Neuronal stem cell (in vitro differentiated cells): ENCODE measurements at regions not wholly inside any gene's neighbourhood (a gene's known extent, or its start where the extent isn't known, plus 50 kb on each side); places are given as distances from the start of the nearest gene placed in this dataset.

ENCODE experiments used
- DNase-seq: peaks from one replicate; pipeline ENCODE4 v3.0.0-alpha.2; 2013; ENCODE audit warnings: low spot score
- H2AFZ ChIP-seq: one replicate; pipeline ENCODE4 v1.6.1; 2013; ENCODE audit warnings: mild to moderate bottlenecking, low read length, inconsistent platforms
- H2AK5ac ChIP-seq: 2 replicates; pipeline ENCODE4 v1.6.1; 2013; ENCODE audit warnings: low read depth, mild to moderate bottlenecking, inconsistent platforms, low read length, moderate library complexity, mixed read lengths
- H2BK120ac ChIP-seq: 2 replicates; pipeline ENCODE4 v1.6.1; 2013; ENCODE audit warnings: low read depth, mild to moderate bottlenecking, inconsistent platforms, low read length, moderate library complexity, mixed read lengths
- H2BK12ac ChIP-seq: one replicate; pipeline ENCODE4 v1.6.1; 2013; ENCODE audit warnings: low read length, inconsistent platforms
- H2BK15ac ChIP-seq: 2 replicates; pipeline ENCODE4 v1.6.1; 2013; ENCODE audit warnings: mild to moderate bottlenecking, low read length, inconsistent platforms, mixed read lengths
- H2BK5ac ChIP-seq: one replicate; pipeline ENCODE4 v1.6.1; 2013; ENCODE audit warnings: inconsistent platforms, mild to moderate bottlenecking, low read length, moderate library complexity
- H3K14ac ChIP-seq: one replicate; pipeline ENCODE4 v1.6.1; 2013; ENCODE audit warnings: low read length, inconsistent platforms
- H3K18ac ChIP-seq: 2 replicates; pipeline ENCODE4 v1.6.1; 2013; ENCODE audit warnings: low read length, inconsistent platforms
- H3K23ac ChIP-seq: 2 replicates; pipeline ENCODE4 v1.6.1; 2013; ENCODE audit warnings: low read depth, mild to moderate bottlenecking, mixed read lengths, low read length, inconsistent platforms; ENCODE audit not compliant: poor library complexity
- H3K27ac ChIP-seq: replicated peaks from 3 replicates; pipeline ENCODE4 v1.5.1; 2013; ENCODE audit warnings: low read length, inconsistent platforms
- H3K27me3 ChIP-seq, 3 experiments: 2 replicates each; pipeline ENCODE4 v1.6.1; 2013; ENCODE audit warnings: low read length in 3 of 3, mild to moderate bottlenecking in 2 of 3, inconsistent platforms in 1 of 3, low read depth in 1 of 3, mixed read lengths in 1 of 3, moderate library complexity in 1 of 3; ENCODE audit not compliant: control insufficient read depth in 3 of 3, insufficient read depth in 3 of 3
- H3K36me3 ChIP-seq, 2 donors: replicated peaks in 1 of 2; 2 replicates each; pipeline ENCODE4 v1.6.1; 2013; ENCODE audit warnings: low read length in 2 of 2; ENCODE audit not compliant: control insufficient read depth in 2 of 2, insufficient read depth in 2 of 2
- H3K4ac ChIP-seq: 2 replicates; pipeline ENCODE4 v1.6.1; 2013; ENCODE audit warnings: inconsistent platforms, mild to moderate bottlenecking, low read length, moderate library complexity
- H3K4me1 ChIP-seq, 2 donors: 1 replicate in 1 of 2; 2 replicates in 1 of 2; pipeline ENCODE4 v1.6.1; 2013; ENCODE audit warnings: low read length in 2 of 2, low read depth in 1 of 2; ENCODE audit not compliant: control insufficient read depth in 2 of 2, insufficient read depth in 1 of 2
- H3K4me2 ChIP-seq: one replicate; pipeline ENCODE4 v1.6.1; 2013; ENCODE audit warnings: mild to moderate bottlenecking, low read length, inconsistent platforms; ENCODE audit not compliant: insufficient read depth, poor library complexity, severe bottlenecking
- H3K4me3 ChIP-seq, 2 donors: 2 replicates each; pipeline ENCODE4 v1.5.1; 2013; ENCODE audit warnings: low read length in 2 of 2, mild to moderate bottlenecking in 2 of 2, inconsistent platforms in 1 of 2, moderate library complexity in 1 of 2
- H3K79me1 ChIP-seq: one replicate; pipeline ENCODE4 v1.6.1; 2013; ENCODE audit warnings: low read depth, mild to moderate bottlenecking, inconsistent platforms, low read length, moderate library complexity
- H3K9ac ChIP-seq: one replicate; pipeline ENCODE4 v1.6.1; 2013; ENCODE audit warnings: mild to moderate bottlenecking, low read depth, low read length, inconsistent platforms; ENCODE audit not compliant: poor library complexity
- H3K9me3 ChIP-seq, 2 donors: replicated peaks in 1 of 2; 2 replicates each; pipeline versions ENCODE3 to v1.6.1; 2013; ENCODE audit warnings: low read length in 2 of 2, mild to moderate bottlenecking in 2 of 2, inconsistent platforms in 1 of 2, low read depth in 1 of 2, mixed read lengths in 1 of 2, moderate library complexity in 1 of 2; ENCODE audit not compliant: control insufficient read depth in 2 of 2, insufficient read depth in 1 of 2
- H4K8ac ChIP-seq: one replicate; pipeline ENCODE4 v1.6.1; 2013; ENCODE audit warnings: low read depth, mild to moderate bottlenecking, inconsistent platforms, low read length, moderate library complexity
- H4K91ac ChIP-seq: one replicate; pipeline ENCODE4 v1.6.1; 2013; ENCODE audit warnings: low read length, low read depth, mild to moderate bottlenecking, inconsistent platforms; ENCODE audit not compliant: poor library complexity
- WGBS, 2 donors: extraction: QIAGEN DNeasy Blood & Tissue Kit; methylation state at CpG; one replicate each; pipeline ENCODE4 v1.1.7; 2013; ENCODE audit warnings: missing lambda C conversion rate in 2 of 2, mixed read lengths in 1 of 2; ENCODE audit not compliant: insufficient read length in 2 of 2, insufficient replicate concordance in 1 of 2; ENCODE audit errors: extremely low coverage in 2 of 2; 5-methylcytosine and 5-hydroxymethylcytosine counted together

DNA sequence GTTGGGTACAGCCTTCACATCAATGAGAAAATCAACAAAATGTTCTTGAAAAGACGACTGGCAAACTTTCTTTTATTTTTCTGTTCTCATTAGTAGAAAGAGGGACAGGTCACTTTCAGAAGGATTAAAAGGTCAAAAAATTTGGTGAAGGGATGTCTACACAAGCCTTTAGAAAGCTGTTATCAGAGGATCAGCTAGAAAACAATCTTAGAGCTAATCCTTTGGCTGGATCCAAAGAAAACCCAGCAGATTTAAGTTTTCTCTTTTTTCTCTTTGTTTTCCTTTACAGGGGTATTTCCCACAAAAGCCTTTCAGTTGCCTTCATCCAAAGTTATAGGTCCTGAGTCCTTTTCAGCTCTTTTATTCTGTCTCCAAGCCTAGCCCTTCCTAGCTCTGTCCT lies 57.3 kb upstream of the EDN1 start:
- Histone ChIP-seq H3K4me2 (no peak overlapping the region), H2BK120ac (no peak overlapping the region), H3K79me1 (no peaks in the 10 kb centered on the region), H3K18ac (no peak overlapping the region), H3K36me3 (no peaks in the 10 kb centered on the region), H3K4me1 (peaks cover 0 to 12% of the 10 kb centered on the region in 2 donors), H2AFZ (no peak overlapping the region), H3K27ac (peak overlapping the region; percentile 31), H3K23ac (no peak overlapping the region), H4K8ac (no peak overlapping the region), H3K9ac (no peak overlapping the region), H3K4me3 (no peak overlapping the region), H2BK5ac (no peak overlapping the region), H3K14ac (no peak overlapping the region), H3K27me3 (no peaks in the 10 kb centered on the region), H2BK15ac (no peak overlapping the region), H4K91ac (no peak overlapping the region), H3K4ac (no peak overlapping the region), H2BK12ac (no peak overlapping the region), H2AK5ac (no peak overlapping the region), H3K9me3 (no peaks in the 10 kb centered on the region)
- peak; percentile 56 for DNase-seq
- WGBS, 2 donors, result no CpG with 5 or more reads among the region's 1 CpG

DNA sequence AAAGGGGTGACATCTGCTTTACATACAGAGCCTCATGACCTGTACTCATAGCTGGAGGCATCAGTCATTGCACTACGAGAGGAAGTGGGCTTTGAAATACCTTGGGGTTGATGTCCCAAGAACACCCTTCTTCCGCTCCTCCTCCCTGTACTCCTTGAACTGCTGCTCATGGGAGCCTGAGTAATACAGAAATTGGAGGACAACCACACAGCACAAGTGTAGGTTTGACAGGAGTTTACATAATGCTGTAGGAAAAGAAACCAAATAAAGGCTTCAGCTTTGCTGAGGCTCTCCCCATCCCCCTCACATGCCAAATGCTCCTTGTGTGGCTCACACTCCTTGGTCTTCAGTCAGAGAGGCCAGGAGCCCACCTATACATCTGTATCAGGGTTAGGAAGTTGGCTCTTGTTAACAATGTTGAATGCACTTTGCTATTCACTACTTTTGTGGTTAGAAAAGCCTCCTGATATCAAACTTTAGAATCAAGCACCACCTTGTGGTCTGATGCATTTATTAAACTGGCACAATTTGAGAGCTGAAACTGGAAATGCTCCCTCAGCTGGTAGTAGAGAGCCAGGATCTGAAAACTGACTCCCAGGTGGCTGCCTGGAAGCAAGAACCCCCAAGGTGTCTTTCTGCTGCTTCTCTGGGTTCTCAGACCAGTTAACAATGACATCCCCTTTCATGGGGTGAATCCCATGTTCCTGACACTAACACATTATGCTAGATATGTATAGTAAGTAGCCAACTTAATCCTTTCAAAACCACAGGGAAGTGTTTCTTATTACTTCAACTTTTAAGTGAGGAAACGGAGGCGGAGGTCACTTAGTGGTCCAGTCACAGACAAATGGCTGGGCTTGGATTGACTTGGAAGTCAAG lies 56.2 kb upstream of the EDN1 start:
- Histone ChIP-seq H3K9me3 (no peaks in the 10 kb centered on the region), H2BK5ac (no peak overlapping the region), H4K8ac (no peak overlapping the region), H3K18ac (no peak overlapping the region), H3K36me3 (no peaks in the 10 kb centered on the region), H3K79me1 (no peaks in the 10 kb centered on the region), H3K23ac (no peak overlapping the region), H3K4ac (no peak overlapping the region), H2BK12ac (no peak overlapping the region), H3K4me1 (peaks cover 0 to 12% of the 10 kb centered on the region in 2 donors), H2AFZ (peak overlapping the region; percentile 39), H3K14ac (no peak overlapping the region), H3K9ac (no peak overlapping the region), H2AK5ac (no peak overlapping the region), H3K27ac (no peak overlapping the region), H2BK15ac (no peak overlapping the region), H4K91ac (no peak overlapping the region), H3K27me3 (no peaks in the 10 kb centered on the region), H3K4me2 (no peak overlapping the region), H2BK120ac (no peak overlapping the region), H3K4me3 (no peak overlapping the region)
- DNase-seq, result peak; percentile 11
- no CpG with 5 or more reads among the region's 4 CpGs for WGBS, 2 donors

DNA sequence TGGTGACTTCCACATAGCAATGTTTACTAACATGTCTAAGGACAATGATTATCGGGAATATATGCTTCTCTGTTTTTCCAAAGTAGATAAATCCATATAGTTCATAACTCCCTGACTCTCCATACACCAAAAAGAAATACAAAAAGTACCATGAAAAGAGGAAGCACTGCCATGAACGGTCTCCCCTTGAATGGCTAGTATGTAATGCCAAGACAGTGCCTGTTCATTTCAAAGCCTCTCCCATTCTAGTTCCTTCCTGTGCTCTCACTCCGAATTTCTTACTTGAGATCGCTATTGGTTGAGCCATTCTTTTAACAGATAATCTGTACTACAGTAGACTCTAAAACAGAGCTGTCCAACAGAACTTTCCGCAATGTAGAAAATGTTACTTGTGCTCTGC lies 54.8 kb upstream of the EDN1 start:
- no peak overlapping the region for H3K4me2 ChIP-seq

DNA sequence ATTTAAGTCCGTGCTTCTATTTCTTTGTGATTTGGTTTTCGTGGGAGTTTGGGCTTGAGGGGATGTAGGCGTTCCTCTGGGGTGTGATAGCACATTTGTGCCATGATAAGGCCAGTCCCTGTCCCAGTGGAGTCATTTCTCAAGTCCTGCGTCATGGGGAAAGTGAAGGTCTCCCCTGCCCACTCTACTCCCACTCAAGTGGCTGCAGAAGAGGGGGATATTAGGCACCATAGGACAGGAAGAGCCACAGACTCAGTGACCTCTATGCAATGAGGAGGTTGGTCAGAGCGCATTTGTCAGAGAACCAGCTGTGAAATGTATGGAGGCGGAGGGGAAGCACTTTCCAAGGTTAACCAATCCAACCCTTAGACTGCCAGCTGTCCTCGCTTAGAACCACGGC lies 51.9 kb upstream of the EDN1 start:
- Histone ChIP-seq H3K36me3 (no peaks in the 10 kb centered on the region), H3K14ac (no peak overlapping the region), H2BK15ac (no peak overlapping the region), H3K4me3 (no peak overlapping the region), H4K91ac (no peak overlapping the region), H4K8ac (no peak overlapping the region), H2AK5ac (no peak overlapping the region), H3K9me3 (no peaks in the 10 kb centered on the region), H3K9ac (no peak overlapping the region), H2BK12ac (no peak overlapping the region), H3K79me1 (no peaks in the 10 kb centered on the region), H2BK120ac (no peak overlapping the region), H3K23ac (no peak overlapping the region), H3K4me1 (peaks cover 0 to 8% of the 10 kb centered on the region in 2 donors), H2BK5ac (no peak overlapping the region), H3K4me2 (no peak overlapping the region), H3K18ac (no peak overlapping the region), H3K27ac (no peak overlapping the region), H3K27me3 (no peaks in the 10 kb centered on the region), H2AFZ (no peak overlapping the region), H3K4ac (no peak overlapping the region)
- DNase-seq, result no peak
- no CpG with 5 or more reads among the region's 8 CpGs for WGBS, 2 donors

More for the DNA sequence above, 54.8 kb upstream of the EDN1 start:
- no peak for DNase-seq
- Histone ChIP-seq H2BK12ac (no peak overlapping the region), H4K91ac (no peak overlapping the region), H3K27me3 (no peaks in the 10 kb centered on the region), H3K23ac (no peak overlapping the region), H3K18ac (no peak overlapping the region), H3K9ac (no peak overlapping the region), H3K4ac (no peak overlapping the region), H2BK15ac (no peak overlapping the region), H3K4me1 (peaks cover 0 to 12% of the 10 kb centered on the region in 2 donors), H4K8ac (no peak overlapping the region), H2AFZ (no peak overlapping the region), H3K9me3 (no peaks in the 10 kb centered on the region), H3K14ac (no peak overlapping the region), H3K79me1 (no peaks in the 10 kb centered on the region), H3K36me3 (no peaks in the 10 kb centered on the region), H3K4me3 (no peak overlapping the region), H3K27ac (no peak overlapping the region), H2BK5ac (no peak overlapping the region), H2BK120ac (no peak overlapping the region), H2AK5ac (no peak overlapping the region)
- no CpG with 5 or more reads among the region's 5 CpGs for WGBS, 2 donors
